ENCODE measurements at regions not wholly inside any gene's neighbourhood (a gene's known extent, or its start where the extent isn't known, plus 50 kb on each side); places are given as distances from the start of the nearest gene placed in this dataset.

- no peak for DNase-seq
- WGBS (ENCODE audit: low lambda C conversion rate): 92% methylated on average over 7 of the region's 7 CpGs
- Histone ChIP-seq H3K36me3 (replicated peaks in 1 of 2; ENCODE audit: control insufficient read depth in 1 of 2, insufficient read depth in 2 of 2, low read length in 1 of 2) (no peaks in the 10 kb centered on the region), H3K4me1 (ENCODE audit: control insufficient read depth in 1 of 2, insufficient read depth in 2 of 2, low read depth in 1 of 2, low read length in 1 of 2) (no peaks in the 10 kb centered on the region), H3K9me2 (no peaks in the 10 kb centered on the region), H4K20me1 (ENCODE audit: insufficient read depth) (no peaks in the 10 kb centered on the region), H3K4me3 (ENCODE audit: low read depth in 2 of 2, low read length in 1 of 2) (no peak overlapping the region), H3K27ac (ENCODE audit: low read depth in 2 of 2, low read length in 1 of 2) (no peak overlapping the region), H3K27me3 (ENCODE audit: insufficient read depth) (no peaks in the 10 kb centered on the region), H3K9me3 (no peaks in the 10 kb centered on the region), H3K79me2 (ENCODE audit: insufficient read depth) (no peaks in the 10 kb centered on the region), H3F3A (replicated peaks; ENCODE audit: insufficient read depth) (no peaks in the 10 kb centered on the region), H3K9ac (no peak overlapping the region), H3K4me2 (no peak overlapping the region), H2AFZ (ENCODE audit: low read depth) (no peak overlapping the region)
- ChIA-PET CTCF (no interaction called here), POLR2A (no interaction called here)
- TF ChIP-seq, protein P1, sequence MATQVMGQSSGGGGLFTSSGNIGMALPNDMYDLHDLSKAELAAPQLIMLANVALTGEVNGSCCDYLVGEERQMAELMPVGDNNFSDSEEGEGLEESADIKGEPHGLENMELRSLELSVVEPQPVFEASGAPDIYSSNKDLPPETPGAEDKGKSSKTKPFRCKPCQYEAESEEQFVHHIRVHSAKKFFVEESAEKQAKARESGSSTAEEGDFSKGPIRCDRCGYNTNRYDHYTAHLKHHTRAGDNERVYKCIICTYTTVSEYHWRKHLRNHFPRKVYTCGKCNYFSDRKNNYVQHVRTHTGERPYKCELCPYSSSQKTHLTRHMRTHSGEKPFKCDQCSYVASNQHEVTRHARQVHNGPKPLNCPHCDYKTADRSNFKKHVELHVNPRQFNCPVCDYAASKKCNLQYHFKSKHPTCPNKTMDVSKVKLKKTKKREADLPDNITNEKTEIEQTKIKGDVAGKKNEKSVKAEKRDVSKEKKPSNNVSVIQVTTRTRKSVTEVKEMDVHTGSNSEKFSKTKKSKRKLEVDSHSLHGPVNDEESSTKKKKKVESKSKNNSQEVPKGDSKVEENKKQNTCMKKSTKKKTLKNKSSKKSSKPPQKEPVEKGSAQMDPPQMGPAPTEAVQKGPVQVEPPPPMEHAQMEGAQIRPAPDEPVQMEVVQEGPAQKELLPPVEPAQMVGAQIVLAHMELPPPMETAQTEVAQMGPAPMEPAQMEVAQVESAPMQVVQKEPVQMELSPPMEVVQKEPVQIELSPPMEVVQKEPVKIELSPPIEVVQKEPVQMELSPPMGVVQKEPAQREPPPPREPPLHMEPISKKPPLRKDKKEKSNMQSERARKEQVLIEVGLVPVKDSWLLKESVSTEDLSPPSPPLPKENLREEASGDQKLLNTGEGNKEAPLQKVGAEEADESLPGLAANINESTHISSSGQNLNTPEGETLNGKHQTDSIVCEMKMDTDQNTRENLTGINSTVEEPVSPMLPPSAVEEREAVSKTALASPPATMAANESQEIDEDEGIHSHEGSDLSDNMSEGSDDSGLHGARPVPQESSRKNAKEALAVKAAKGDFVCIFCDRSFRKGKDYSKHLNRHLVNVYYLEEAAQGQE (IDR thresholded peaks at IDR 0.05; ENCODE audit: low read depth, low read length): no peak
- TF ChIP-seq MAX (IDR thresholded peaks at IDR 0.05; ENCODE audit: low read depth) (no peak), POLR2AphosphoS5 (IDR thresholded peaks at IDR 0.05; ENCODE audit: low read depth, low read length) (no peak), GATA2 (CRISPR knock-in tag; IDR thresholded peaks at IDR 0.05) (no peak), YY1 (IDR thresholded peaks at IDR 0.05; ENCODE audit: low read depth) (no peak), RFX5 (IDR thresholded peaks at IDR 0.05; ENCODE audit: low read length) (no peak)
Measured at GRCh38 chr6:11357285-11357684, 124.8 kb upstream of the NEDD9 start.

DNA sequence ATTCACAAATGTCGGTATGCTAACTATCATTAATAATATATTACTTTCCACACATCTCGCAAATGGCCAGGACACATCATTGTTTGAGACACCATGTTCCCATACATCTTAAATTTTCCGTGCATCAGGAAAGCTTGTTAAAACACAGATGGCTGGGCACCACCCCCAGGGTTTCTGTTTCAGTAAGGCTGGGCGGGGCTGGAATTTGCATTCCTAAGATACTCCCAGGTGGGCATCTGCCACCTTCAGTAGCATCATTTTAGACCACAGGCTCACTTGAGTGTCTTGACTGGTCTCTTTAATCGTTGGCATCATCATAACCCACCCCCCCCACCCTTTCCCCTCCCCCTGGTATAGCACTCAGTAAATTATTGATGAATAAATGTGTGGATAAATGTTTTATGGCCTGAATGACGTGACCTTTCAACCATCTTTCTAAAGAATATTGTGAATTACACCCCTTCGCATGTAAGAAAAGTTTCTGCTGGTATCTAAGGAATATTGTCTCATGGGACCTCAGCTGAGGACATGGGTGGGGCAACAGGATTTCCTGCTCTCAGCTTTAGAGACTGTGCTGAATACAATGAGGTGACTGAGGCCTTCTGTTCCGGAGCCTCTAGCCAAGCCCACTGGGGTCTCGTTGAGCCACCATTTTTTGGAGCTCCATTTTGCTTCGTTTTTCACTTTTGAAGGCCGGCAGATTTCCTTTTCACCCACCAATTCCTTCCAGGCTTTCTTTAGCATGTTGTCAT is 124.1 kb upstream of the NEDD9 start:
- Histone ChIP-seq H3K4me1 (ENCODE audit: control insufficient read depth in 1 of 2, insufficient read depth in 2 of 2, low read depth in 1 of 2, low read length in 1 of 2) (no peaks in the 10 kb centered on the region), H3K9me3 (no peaks in the 10 kb centered on the region), H3F3A (replicated peaks; ENCODE audit: insufficient read depth) (no peaks in the 10 kb centered on the region), H3K4me3 (ENCODE audit: low read depth in 2 of 2, low read length in 1 of 2) (no peak overlapping the region), H3K36me3 (replicated peaks in 1 of 2; ENCODE audit: control insufficient read depth in 1 of 2, insufficient read depth in 2 of 2, low read length in 1 of 2) (no peaks in the 10 kb centered on the region), H3K27me3 (ENCODE audit: insufficient read depth) (no peaks in the 10 kb centered on the region), H2AFZ (ENCODE audit: low read depth) (no peak overlapping the region), H3K9ac (no peak overlapping the region), H3K4me2 (no peak overlapping the region), H3K9me2 (no peaks in the 10 kb centered on the region), H3K27ac (ENCODE audit: low read depth in 2 of 2, low read length in 1 of 2) (no peak overlapping the region), H3K79me2 (ENCODE audit: insufficient read depth) (no peaks in the 10 kb centered on the region), H4K20me1 (ENCODE audit: insufficient read depth) (no peaks in the 10 kb centered on the region)
- 68% methylated on average over 10 of the region's 11 CpGs for WGBS (ENCODE audit: low lambda C conversion rate)
- ChIA-PET POLR2A (no interaction called here), CTCF (interaction anchor here (0.8 kb wide), 1 partner anchor 18 kb away, joined by 3 read pairs; no protein-coding TSS in a partner anchor)
- no peak for DNase-seq
- no peak for TF ChIP-seq TCF12 (IDR thresholded peaks at IDR 0.05)
- TF ChIP-seq ELF1 (IDR thresholded peaks at IDR 0.05): no peak
- TF ChIP-seq, protein P2, sequence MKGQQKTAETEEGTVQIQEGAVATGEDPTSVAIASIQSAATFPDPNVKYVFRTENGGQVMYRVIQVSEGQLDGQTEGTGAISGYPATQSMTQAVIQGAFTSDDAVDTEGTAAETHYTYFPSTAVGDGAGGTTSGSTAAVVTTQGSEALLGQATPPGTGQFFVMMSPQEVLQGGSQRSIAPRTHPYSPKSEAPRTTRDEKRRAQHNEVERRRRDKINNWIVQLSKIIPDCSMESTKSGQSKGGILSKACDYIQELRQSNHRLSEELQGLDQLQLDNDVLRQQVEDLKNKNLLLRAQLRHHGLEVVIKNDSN (IDR thresholded peaks at IDR 0.05; ENCODE audit: borderline replicate concordance, low read depth): no peak
- no peak for TF ChIP-seq CHD2 (IDR thresholded peaks at IDR 0.05; ENCODE audit: low read length, partially characterized antibody)
- no peak for TF ChIP-seq FOXM1 (IDR thresholded peaks at IDR 0.05; ENCODE audit: low read depth)
- TF ChIP-seq, protein P1 (IDR thresholded peaks at IDR 0.05; ENCODE audit: low read depth, low read length): no peak
- no peak for TF ChIP-seq FOXJ3 (CRISPR knock-in tag; IDR thresholded peaks at IDR 0.05)
- no peak for TF ChIP-seq JUND (IDR thresholded peaks at IDR 0.05)
- TF ChIP-seq POLR2AphosphoS5 (IDR thresholded peaks at IDR 0.05; ENCODE audit: low read depth, low read length): no peak
- TF ChIP-seq, protein P3, sequence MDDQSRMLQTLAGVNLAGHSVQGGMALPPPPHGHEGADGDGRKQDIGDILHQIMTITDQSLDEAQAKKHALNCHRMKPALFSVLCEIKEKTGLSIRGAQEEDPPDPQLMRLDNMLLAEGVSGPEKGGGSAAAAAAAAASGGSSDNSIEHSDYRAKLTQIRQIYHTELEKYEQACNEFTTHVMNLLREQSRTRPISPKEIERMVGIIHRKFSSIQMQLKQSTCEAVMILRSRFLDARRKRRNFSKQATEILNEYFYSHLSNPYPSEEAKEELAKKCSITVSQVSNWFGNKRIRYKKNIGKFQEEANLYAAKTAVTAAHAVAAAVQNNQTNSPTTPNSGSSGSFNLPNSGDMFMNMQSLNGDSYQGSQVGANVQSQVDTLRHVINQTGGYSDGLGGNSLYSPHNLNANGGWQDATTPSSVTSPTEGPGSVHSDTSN (IDR thresholded peaks at IDR 0.05): no peak
- TF ChIP-seq, protein P4, sequence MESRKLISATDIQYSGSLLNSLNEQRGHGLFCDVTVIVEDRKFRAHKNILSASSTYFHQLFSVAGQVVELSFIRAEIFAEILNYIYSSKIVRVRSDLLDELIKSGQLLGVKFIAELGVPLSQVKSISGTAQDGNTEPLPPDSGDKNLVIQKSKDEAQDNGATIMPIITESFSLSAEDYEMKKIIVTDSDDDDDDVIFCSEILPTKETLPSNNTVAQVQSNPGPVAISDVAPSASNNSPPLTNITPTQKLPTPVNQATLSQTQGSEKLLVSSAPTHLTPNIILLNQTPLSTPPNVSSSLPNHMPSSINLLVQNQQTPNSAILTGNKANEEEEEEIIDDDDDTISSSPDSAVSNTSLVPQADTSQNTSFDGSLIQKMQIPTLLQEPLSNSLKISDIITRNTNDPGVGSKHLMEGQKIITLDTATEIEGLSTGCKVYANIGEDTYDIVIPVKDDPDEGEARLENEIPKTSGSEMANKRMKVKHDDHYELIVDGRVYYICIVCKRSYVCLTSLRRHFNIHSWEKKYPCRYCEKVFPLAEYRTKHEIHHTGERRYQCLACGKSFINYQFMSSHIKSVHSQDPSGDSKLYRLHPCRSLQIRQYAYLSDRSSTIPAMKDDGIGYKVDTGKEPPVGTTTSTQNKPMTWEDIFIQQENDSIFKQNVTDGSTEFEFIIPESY (IDR thresholded peaks at IDR 0.05; ENCODE audit: borderline replicate concordance, low read depth): no peak
- TF ChIP-seq RXRA (IDR thresholded peaks at IDR 0.05; ENCODE audit: borderline replicate concordance, low read depth): no peak
